NCI-H1105 treated with DMSO at 0.1 percent for 48 hours (cell line): ENCODE measurements at regions not wholly inside any gene's neighbourhood (a gene's known extent, or its start where the extent isn't known, plus 50 kb on each side); places are given as distances from the start of the nearest gene placed in this dataset.
"Not testable (repeated sequence)": the region's sequence is repeated elsewhere in the genome, so short reads cannot be mapped to it uniquely, and the experiment has no call there.

Experiments
- DNase-seq: peaks from one replicate; lab custom pipeline; 2025; lab: John Stamatoyannopoulos, UW

DNA sequence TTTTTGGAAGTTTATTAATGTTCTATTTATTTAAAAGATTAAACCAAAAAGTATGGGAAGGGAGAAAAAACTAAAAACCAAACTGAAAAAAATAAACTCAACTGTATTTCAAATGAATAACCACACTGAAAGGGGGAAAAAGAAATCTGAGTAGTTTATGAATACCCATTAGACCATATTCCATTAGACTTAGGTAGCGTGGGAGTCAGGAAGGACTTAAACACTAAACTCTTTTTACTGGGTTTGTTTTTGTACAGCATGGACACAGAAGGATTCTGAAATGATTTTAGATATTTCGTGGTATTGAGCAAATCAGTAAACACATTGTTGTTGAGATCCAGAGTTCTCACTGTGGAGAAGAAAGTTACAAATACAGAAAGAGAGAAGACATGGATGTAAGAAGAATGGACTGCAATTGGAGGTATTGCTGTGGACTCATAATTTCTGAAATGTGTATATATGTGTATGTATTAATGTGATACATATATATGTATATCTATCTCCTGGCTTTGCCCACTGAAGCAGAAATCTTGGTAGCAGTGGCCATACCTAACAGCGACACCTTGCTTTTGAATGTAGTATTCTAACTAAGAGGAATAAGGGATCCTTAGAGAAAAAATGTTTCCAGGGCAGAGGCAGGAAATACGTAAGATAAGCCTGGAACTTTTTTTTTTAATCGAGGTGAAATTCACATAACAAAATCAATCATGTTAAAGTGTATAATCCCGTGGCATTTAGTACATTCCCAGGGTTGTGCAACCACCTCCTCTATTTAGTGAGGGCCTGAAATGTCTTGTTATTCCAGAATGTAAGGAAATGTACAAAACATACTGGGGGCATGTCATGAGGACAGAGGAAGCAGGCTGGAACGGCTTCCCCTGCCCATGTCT lies 228.8 kb downstream of the SMARCA2 start:
- DNase-seq, result no peak

DNA sequence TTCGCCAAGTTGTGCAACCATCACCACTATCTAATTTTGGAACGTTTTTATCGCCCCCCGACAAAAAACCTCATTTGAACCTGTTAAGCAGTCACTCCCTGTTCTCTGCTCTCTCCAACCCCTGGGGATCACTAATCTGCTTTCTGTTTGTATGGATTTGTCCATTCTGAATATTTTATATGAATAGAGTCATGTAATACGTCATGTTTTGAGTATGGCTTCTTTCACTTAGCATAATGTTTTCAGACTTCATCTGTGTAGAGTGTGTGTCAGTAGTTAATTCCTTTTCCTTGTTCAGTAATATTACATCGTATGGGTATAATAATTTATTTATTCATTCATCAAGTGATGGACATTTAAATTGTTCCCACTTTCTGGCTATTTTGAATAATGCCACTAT lies 232.2 kb downstream of the SMARCA2 start:
- no peak for DNase-seq

DNA sequence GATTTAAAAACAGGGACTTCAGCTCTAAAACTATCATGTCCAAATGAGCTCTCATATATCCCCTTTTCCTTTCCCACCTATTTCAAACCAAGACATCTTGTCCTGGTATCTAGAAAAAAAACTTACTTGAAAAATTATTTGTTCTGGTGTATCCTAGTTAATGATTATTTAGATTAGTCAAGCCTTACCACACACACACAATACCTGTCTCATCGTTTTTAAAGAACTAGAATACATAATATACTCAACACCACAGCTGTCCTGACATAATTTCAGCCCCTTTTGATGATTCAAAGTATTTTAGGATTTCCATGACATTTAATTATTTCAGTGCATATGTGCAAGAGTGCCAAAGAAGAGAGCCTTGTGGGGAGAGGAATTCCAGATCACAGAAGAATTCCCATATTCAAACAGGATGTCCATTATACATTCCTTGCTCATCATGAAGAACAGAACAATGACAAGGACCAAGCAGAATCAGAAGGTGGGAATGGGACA lies 233.7 kb downstream of the SMARCA2 start:
- no peak for DNase-seq

DNA sequence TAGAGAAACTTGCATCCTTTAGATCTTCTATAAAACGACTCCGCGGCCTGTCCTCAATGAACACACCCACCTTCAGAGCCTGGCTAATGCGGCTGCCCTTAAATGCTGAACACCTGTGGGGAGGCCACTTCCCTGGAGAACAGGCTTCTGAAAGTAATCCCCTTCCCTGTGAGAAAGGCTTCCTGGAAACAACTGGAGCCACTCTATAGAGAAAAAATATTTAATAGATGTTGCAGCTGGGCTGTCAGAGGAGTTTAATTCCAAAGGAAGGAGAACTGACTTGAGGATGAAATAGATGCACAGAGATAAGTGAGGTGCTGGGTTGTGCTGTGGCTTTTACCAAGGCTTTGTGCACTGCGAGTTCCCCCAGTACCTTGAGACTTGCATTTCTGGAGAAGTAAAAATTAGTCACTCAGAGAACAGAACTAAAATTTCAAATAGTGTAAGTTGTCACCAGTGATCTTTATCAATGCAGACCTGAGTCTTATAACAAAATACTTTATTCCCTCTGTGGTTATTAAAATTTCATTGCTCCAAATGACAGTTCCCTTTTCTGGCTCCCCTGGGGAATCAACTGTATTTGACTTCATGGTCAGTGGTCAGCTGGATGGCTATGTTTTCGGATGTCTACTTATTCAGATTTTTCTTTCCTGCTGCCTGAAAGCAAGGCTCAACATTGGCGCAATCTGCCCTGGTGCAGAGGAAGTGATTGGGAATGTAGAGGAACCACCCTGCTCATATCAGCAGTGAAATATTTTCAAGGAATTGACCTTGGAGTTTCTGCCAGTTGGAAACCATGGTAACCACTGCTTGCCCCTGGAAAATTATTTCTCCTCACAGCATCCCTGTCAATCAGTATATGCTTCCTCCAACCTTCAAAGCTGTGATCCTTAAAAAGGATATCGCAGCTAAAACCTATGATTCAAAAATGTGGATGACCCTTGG lies 238.8 kb downstream of the SMARCA2 start:
- DNase-seq, result no peak

DNA sequence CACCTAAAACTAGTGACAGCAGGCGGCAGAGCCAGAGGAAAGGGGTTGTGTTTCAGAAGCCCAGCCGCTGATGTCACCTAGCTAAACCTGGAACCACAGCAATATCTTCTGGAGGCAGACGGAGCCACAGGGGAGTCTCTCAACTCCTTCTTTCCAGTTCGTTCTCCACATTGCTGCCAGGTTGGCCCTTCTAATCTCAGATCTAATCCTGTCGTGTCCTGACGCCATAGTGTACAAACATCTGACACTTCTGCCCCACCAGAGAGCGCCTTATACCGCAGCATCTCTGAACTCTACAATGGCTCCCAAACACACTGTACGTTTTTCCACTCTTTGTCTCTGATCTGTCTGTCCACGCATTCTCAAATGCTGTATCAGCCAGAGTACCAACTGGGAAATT lies 240.0 kb downstream of the SMARCA2 start:
- DNase-seq, result no peak

DNA sequence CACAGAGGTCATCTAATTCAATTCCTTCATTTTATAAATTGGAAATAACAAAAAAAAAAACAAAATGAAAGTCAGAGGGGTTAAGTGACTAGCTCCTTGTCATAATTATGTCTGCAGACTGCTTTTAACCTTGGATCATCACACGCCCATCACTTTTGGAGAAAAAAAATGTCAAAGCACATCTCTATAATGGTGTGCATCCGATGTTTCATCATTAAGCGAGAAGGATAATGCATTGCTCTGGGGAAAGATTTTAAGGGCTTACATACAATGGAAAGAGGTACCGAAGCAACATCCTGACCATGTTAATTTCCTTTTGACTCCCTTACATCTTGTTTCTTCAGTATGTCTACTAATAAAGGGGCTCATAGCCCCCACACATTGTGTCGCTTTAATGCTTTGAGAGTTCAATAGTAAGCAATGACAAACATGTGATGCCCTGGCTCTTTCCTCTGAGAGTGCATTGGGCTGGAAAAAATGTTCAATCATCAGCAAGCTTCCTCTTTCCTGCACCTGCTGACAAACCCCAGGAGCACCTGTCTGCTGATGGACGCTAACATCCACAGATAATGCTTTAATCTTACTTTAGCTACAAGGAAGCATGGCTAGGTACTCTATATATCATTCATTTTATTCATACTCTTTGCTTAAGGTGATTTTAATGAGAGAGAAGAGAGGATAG lies 242.2 kb downstream of the SMARCA2 start:
- no peak for DNase-seq

DNA sequence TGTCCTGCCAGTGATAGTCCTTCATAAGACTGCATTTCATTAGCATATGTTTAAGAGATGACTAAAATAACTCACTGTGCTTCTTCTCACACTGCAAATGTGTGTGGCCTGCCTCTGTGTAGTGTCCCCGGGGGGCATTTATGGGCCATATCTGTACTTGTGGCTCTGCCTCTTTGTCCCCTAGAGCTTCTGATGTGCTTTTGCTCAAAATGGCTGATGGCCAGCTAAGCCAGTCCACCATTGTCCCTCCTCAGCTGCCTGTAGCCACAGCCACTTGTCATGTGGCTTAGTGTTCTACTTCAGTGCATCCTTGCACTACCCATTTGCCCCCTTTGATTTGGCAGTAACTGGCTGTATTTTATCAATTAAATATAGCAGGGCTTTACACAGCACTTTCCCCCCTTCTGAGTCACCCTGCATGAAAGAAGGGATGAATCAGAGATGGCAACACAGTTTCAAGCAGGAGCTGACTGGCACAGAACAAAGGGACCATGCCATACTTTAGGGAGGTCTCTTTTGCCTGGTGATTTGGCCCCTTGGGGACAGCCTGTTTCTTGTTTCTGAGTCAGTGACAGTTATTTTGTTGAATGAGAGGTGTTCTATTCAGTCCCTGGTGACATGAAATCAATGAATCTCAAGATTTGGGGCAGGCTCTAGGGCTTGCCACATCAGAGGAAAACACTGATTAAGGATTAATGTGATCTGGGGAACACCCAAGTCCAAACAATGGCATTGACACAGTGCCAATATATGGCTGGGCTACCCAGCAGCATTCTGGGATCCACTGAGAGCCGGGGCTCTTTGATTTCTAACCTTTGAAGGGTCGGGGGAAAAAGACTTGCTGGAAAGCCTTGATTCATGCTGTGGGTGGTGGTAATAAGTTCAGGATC lies 245.5 kb downstream of the SMARCA2 start:
- DNase-seq, result no peak

DNA sequence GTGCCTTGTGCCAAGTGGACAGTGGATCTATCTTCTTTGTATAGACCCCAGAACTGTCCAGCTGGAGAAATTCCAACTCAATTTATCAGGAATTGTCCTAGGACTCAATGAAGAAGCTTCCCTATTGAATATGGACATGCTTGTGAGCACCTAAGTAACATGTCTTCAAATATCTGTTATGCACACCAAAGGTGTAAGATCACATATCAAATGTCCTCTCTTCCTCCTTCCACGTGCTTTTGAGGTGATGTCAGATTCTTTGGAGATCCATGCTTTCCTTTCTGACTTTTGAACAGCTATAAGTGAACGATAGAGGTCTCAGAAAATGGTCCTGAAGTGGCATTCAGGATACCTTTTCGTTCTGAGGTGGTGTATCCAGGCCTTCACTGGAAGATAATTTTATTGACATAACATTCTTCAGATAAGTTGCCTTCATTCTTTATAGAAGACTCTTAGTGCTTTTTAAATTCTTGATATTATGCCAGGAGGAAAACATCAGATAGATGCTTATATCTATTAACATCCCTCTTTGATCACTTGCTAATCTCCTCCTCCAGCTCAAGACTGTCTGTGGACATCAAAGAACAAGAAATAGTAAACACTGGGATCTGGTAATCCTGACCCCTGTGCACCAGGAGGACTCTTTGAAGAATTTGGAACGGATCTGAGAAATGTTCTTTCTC lies 246.4 kb downstream of the SMARCA2 start:
- no peak for DNase-seq

DNA sequence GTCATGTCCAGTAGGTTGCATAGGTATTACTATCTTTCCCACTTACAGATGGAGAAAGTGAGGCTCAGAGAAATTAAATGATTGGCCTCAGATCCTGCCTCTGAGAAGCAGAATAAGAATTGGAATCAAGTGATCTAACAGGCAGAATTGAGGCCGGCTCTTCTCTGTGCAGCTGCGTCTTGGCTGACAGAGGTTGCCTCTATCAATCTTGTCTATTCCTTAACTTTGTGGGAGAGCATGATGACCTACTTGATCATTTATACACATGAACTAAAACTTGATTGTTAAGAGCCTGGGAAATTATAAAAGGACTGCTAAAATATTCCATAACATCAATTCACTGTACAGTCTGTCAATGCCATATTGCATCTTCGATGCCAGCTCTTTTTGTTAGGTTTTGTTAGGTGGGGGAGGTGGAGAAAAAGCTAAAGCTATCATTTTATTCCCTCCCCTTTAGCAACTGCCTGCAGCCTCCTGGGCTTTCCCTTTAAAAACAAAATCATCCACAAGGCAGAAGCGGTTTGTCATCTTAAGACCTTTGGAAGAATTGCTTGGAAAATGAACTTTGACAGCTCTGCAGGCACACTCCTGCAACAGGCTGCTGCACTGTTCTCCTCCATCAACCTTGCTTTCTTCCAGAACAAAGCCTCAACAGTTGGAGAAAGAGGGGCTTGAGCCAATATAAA lies 247.4 kb downstream of the SMARCA2 start:
- no peak for DNase-seq

DNA sequence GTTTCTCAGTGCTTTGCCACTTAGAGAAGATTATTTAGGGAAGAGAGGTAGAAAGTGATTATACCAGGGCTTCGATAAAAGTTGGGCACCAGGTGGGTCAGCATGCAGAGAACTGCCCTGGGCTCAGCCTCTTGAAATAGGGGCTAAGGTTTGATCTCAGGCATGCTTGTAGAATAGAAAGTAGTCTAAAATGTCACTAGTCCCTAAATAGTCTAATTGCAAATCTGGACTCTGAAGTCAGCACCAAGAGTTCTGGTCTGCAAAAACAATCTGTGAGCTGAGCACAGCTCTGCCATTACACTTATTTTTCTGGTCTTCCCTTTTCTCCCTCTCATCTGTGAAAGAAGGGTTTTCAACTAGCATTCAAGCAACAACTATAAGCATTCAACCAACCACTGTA lies 248.0 kb downstream of the SMARCA2 start:
- no peak for DNase-seq

DNA sequence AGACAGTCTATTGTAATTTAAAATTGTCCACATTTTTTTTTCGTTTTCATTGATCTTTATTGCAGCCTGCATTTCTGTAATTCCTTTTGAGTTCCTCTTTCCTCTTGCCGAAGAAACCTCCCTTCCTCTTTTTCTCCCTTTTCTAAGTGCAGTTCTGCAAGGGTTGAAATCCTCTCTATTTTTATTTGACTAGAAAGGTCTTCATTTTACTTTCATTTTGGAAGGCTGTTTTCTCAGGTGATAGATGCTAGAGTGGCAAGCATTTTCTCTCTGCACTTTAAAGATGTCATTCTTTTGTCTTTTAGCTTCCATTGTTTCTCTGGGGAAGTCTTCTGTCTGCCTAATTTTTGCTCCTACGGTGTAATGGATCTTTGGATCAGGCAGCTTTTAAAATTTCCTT lies 248.5 kb downstream of the SMARCA2 start:
- no peak for DNase-seq

DNA sequence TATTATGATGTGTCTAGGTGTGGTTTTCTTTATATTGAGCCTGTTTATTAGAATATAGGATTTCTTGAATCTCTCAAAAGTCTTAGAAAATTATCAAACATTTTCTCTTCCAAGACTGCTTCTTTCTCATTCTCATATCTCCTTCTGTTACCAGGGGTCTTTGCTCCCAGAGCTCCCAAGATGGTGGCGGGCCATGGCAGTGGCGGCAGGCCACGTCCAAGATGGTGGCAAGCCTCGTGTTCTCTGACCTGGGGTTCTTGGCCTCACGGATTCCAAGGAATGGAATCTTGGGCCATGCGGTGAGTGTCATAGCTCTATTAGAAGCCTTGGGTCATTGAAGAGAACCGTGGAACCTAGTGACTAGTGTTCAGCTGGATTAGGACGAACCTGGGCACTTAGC lies 248.9 kb downstream of the SMARCA2 start:
- no peak for DNase-seq

DNA sequence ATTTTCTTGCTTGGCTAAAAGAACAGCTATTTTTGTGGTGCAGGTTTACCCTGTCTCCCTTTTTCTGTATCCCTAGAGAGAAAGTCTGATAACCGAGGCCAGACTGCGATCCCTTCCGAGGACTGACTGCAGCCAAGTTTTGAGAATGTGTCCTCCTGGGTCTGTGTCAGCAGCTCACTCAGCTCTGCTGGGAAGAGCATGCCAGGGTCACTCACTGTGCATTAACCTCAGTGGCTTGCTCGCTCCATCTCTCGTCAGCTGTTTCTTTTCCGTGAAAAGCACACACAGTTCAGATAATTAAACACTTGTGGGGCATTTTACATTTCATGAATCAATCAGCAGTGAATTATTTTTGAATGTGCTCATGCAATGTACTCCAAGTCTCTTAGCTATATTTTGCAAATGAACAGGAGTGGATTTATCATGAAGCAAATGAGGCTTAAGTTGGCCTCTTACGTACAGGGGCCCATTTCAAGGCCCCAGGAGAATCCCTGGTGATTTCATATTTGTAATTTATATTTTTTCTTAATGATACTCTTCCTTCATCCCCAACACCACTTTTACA lies 252.1 kb downstream of the SMARCA2 start:
- DNase-seq, result no peak

DNA sequence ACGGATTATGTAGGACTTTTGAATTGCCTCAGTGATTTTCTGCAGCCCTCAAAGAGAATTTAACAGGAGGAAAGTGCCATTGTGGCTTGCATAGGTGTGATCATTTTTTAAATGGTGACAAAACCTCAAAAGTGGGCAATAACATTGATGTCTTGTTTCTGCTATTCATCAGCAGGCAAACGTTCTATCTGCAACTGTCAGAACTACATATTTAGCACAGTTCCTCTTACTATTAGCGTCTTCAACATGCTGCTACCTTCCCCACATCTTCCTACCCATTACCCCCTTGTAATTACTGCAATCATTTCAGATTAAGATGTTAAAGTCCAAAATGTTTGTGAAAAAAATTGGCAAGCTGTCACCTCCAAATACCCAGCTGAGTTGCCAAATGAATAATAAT lies 254.6 kb downstream of the SMARCA2 start:
- DNase-seq, result no peak

DNA sequence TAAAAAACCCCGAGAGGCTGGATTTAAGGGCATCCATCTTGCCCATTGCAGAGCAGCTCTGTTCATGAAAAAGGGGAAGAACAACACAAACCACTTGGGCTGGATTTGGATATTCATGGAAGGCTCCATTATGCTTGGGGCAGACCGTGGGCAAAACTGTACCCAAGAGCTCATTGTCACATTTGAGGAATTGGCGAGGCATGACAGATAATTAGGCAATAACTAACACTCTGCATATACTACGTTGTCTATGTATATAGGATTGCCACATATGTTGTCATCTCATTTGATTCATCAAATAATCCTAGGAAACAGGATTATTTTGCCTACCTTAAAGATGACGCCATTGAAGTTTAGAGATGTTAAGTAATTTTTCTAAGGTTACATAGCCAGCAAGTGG lies 255.4 kb downstream of the SMARCA2 start:
- no peak for DNase-seq

DNA sequence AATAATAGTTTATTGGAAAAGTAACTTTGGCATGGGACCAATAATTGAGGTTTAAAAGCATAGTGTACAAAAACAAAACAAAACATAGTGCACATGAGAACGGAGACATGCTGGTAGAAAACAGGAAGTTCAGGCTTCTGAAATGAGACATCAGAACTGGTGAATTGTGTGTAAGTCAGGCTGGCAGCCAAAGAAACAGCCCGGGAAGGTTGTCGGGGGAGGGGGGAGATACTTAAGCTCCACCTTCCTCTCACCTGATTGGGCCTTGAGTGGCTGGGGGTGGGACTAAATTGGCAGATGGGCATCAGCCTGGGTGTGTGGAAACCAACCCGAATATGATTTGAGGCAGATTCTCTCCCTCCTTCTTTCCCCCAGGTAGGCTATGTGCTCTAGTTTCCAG lies 256.3 kb downstream of the SMARCA2 start:
- no peak for DNase-seq

DNA sequence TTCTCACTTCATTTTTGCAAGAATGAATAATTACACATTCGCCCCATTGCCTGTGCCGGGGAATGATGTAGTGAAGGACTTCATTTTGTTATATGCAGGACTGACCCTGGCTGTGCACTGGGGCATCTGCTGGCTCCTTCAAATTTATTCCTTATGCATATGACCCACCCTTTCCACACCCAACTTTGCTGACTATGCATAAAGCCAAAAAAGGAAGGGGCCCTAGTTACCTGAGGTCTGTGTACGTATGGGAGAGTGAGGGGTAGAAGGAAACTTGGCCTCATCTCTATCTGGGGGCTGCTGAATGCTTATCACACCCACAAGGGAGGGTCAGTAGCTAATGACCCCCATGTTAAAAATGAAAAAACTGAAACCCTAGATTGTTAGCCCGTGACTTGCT lies 259.6 kb downstream of the SMARCA2 start:
- DNase-seq, result no peak

DNA sequence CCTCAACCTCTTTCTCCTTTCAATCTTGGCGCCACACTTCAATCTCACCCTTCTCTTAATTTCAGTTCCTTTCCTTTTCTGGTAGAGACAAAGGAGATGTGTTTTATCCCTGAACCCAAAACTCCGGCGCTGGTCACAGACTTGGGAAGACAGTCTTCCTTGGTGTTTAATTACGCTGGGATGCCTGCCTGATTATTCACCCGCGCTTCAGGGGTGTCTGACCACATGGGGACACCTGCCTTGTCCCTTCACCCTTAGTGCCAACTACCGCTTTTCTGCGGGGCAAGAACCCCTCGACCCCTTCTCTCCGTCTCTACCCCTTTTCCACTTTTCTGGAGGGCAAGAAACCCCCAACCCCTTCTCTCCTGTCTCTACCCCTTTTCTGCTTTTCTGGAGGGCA lies 261.1 kb downstream of the SMARCA2 start:
- no peak for DNase-seq

DNA sequence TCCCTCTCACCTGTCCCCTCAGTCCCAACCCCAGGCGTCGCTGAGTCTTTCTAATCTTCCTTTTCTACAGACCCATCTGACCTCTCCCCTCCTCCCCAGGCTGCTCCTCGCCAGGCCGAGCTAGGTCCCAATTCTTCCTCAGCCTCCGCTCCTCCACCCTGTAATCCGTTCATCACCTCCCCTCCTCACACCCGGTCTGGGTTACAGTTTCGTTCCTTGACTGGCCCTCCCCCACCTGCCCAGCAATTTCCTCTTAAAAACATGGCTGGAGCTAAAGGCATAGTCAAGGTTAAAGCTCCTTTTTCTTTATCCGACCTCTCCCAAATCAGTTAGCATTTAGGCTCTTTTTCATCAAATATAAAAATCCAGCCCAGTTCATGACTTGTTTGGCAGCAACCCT lies 262.0 kb downstream of the SMARCA2 start:
- DNase-seq, result not testable (repeated sequence)

DNA sequence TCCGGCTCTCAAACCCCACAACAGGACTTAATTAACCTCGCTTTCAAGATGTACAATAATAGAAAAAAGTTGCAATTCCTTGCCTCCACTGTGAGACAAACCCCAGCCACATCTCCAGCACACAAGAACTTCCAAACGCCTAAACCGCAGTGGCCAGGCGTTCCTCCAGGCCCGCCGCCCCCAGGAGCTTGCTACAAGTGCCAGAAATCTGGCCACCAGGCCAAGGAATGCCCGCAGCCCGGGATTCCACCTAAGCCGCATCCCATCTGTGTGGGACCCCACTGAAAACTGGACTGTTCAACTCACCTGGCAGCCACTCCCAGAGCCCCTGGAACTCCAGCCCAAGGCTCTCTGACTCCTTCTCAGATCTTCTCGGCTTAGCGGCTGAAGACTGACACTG lies 262.5 kb downstream of the SMARCA2 start:
- DNase-seq, result not testable (repeated sequence)
